Spleen (tissue), 7 donors: ENCODE measurements at regions not wholly inside any gene's neighbourhood (a gene's known extent, or its start where the extent isn't known, plus 50 kb on each side); places are given as distances from the start of the nearest gene placed in this dataset.

Experiments used
- POLR2A ChIP-seq, 3 donors: fragments of 450-650 bp; IDR thresholded peaks; one replicate each; pipeline ENCODE4 v1.5.1; 2017; ENCODE audit warnings: antibody characterized with exemption in 3 of 3, mild to moderate bottlenecking in 1 of 3
- POLR2AphosphoS5 ChIP-seq, 3 donors: sonication (generic); formaldehyde crosslinking; IDR thresholded peaks; one replicate each; pipeline ENCODE4 v1.5.1; 2017; ENCODE audit warnings: antibody characterized with exemption in 3 of 3
- TF ChIP-seq, protein P1 (sequence below), 11 experiments: fragments of 200-600 bp in 7 of 11; fragments of 450-650 bp in 4 of 11; sonication (generic) in 4 of 11; IDR thresholded peaks in 8 of 11; conservative IDR thresholded peaks in 3 of 11; 1 replicate in 7 of 11; 2 replicates in 4 of 11; pipeline versions ENCODE4 v1.4.0 to v1.8.0; 2016 to 2021; ENCODE audit warnings: antibody characterized with exemption in 11 of 11, inconsistent platforms in 4 of 11, mild to moderate bottlenecking in 1 of 11
- donor health status: DM: no; HTN: no; CAD: no; lungs with moderate emphysema.
- donor health status: DM: no; HTN: no; CAD: no.
- donor health status: DM: no; HTN: no; CAD: no.

GRCh38 chr6:112597176-112597575 lies 250.0 kb downstream of the RFPL4B start:
- TF ChIP-seq POLR2A (IDR thresholded peaks at IDR 0.05) (no peak), POLR2AphosphoS5 (IDR thresholded peaks at IDR 0.05) (no peak)
- TF ChIP-seq, protein P1, sequence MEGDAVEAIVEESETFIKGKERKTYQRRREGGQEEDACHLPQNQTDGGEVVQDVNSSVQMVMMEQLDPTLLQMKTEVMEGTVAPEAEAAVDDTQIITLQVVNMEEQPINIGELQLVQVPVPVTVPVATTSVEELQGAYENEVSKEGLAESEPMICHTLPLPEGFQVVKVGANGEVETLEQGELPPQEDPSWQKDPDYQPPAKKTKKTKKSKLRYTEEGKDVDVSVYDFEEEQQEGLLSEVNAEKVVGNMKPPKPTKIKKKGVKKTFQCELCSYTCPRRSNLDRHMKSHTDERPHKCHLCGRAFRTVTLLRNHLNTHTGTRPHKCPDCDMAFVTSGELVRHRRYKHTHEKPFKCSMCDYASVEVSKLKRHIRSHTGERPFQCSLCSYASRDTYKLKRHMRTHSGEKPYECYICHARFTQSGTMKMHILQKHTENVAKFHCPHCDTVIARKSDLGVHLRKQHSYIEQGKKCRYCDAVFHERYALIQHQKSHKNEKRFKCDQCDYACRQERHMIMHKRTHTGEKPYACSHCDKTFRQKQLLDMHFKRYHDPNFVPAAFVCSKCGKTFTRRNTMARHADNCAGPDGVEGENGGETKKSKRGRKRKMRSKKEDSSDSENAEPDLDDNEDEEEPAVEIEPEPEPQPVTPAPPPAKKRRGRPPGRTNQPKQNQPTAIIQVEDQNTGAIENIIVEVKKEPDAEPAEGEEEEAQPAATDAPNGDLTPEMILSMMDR (IDR thresholded peaks at IDR 0.05 in 8 of 11, conservative IDR thresholded peaks at IDR 0.05 in 3 of 11) = no peak
